Ishikawa (cell line): ENCODE measurements at regions not wholly inside any gene's neighbourhood (a gene's known extent, or its start where the extent isn't known, plus 50 kb on each side); places are given as distances from the start of the nearest gene placed in this dataset.

Experiments
- CEBPB ChIP-seq: IDR thresholded peaks from 2 replicates; pipeline ENCODE4 v1.6.1; 2012
- CREB1 ChIP-seq: IDR thresholded peaks from 2 replicates; pipeline ENCODE4 v1.6.1; 2012; ENCODE audit warnings: low read depth
- EGR1 ChIP-seq: IDR thresholded peaks from 2 replicates; pipeline ENCODE4 v1.6.1; 2012
- EP300 ChIP-seq: IDR thresholded peaks from 2 replicates; pipeline ENCODE4 v1.6.1; 2012; ENCODE audit warnings: borderline replicate concordance
- FOXM1 ChIP-seq: IDR thresholded peaks from 2 replicates; pipeline ENCODE4 v1.6.1; 2012; ENCODE audit warnings: low read depth, borderline replicate concordance
- NFIC ChIP-seq: IDR thresholded peaks from 2 replicates; pipeline ENCODE4 v1.6.1; 2012
- RAD21 ChIP-seq: IDR thresholded peaks from 2 replicates; pipeline ENCODE4 v1.6.1; 2012; ENCODE audit warnings: low read depth
- TAF1 ChIP-seq: IDR thresholded peaks from 2 replicates; pipeline ENCODE4 v1.6.1; 2012; ENCODE audit warnings: low read depth, mild to moderate bottlenecking
- TCF12 ChIP-seq: IDR thresholded peaks from 2 replicates; pipeline ENCODE4 v1.6.1; 2012; ENCODE audit warnings: low read depth
- TEAD4 ChIP-seq: IDR thresholded peaks from 2 replicates; pipeline ENCODE4 v1.6.1; 2012
- YY1 ChIP-seq: IDR thresholded peaks from 2 replicates; pipeline ENCODE4 v1.6.1; 2012; ENCODE audit warnings: low read depth
- ZBTB7A ChIP-seq: IDR thresholded peaks from 2 replicates; pipeline ENCODE4 v1.6.1; 2012; ENCODE audit warnings: low read depth
- TF ChIP-seq, protein P1 (sequence below): IDR thresholded peaks from 2 replicates; pipeline ENCODE4 v1.6.1; 2012; ENCODE audit warnings: low read depth, mild to moderate bottlenecking
- TF ChIP-seq, protein P2 (sequence below): IDR thresholded peaks from 2 replicates; pipeline ENCODE4 v1.6.1; 2012
- TF ChIP-seq, protein P3 (sequence below): IDR thresholded peaks from 2 replicates; pipeline ENCODE4 v1.6.1; 2012

DNA sequence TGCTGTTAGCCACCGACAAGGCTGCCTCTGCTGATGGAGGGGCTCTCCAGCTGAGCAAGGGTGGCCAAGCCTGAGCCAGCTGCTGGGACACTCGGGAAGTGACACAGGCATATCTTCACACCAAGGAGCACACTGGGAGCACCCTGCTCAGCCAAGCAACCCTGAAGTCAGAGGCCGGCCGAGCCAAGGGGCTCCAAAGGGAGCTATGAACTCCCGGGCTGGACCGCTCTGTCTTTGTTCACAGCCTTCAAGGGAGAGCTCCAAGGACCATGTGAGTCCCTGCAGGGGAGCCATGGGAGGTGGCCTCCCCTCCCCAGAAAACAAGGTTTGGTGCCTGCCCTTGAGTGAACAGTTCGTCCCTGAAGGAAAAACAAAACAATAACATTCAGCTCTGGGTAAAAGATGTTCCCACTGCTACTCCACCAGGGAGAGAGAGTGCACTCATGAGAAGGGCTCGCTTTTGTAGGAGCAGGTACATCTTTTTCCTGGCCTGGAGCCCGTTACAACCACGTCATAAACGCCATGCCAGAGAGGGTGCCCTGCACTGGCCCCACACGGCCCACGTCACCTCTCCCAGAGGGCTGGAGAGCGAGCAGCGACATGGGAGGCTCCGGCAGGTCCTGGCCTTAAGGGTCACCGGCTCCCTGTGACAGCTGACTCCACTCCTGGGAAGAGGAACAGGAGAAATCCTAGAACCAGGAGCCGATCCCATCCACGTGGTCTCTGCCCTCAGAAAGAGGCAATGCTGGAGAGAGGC, 56.3 kb upstream of the SLC25A33 start:
- no peak for TF ChIP-seq EP300
- no peak for TF ChIP-seq TAF1
- TF ChIP-seq EGR1: no peak
- TF ChIP-seq, protein P1, sequence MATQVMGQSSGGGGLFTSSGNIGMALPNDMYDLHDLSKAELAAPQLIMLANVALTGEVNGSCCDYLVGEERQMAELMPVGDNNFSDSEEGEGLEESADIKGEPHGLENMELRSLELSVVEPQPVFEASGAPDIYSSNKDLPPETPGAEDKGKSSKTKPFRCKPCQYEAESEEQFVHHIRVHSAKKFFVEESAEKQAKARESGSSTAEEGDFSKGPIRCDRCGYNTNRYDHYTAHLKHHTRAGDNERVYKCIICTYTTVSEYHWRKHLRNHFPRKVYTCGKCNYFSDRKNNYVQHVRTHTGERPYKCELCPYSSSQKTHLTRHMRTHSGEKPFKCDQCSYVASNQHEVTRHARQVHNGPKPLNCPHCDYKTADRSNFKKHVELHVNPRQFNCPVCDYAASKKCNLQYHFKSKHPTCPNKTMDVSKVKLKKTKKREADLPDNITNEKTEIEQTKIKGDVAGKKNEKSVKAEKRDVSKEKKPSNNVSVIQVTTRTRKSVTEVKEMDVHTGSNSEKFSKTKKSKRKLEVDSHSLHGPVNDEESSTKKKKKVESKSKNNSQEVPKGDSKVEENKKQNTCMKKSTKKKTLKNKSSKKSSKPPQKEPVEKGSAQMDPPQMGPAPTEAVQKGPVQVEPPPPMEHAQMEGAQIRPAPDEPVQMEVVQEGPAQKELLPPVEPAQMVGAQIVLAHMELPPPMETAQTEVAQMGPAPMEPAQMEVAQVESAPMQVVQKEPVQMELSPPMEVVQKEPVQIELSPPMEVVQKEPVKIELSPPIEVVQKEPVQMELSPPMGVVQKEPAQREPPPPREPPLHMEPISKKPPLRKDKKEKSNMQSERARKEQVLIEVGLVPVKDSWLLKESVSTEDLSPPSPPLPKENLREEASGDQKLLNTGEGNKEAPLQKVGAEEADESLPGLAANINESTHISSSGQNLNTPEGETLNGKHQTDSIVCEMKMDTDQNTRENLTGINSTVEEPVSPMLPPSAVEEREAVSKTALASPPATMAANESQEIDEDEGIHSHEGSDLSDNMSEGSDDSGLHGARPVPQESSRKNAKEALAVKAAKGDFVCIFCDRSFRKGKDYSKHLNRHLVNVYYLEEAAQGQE: no peak

DNA sequence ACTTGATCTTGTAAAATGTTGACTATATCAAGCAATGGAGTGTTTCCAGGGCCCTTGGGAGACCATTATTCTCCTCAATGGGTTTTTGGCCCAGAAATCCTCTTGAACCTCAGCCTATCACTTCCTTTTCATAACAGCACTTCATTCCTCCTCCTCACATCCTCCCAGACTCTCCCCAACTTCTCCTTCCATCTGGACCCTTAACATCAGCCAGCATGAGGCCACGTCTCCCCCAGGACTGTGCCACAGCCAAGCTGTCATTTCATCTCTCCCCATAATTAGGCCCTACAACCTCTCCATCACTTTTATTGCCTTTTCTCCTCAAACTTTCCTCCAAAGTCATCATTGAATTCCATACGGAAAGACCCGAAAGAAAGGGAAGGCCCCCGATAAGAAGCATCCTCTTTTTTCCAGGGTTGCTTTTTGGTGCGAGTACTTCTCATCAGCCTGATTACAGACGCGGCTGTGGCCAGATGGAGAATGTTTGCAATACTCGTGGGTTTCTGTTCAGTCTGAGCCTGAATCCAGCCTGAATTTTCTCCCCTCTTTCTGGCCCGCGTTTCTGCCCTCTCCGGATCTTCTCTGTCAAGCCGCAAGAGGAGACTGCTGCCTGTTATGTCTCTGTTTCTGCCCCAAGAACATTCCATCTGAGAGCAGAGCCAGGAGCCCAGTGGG, 52.7 kb upstream of the SLC25A33 start:
- no peak for TF ChIP-seq YY1
- TF ChIP-seq FOXM1: no peak
- TF ChIP-seq EP300: no peak
- no peak for TF ChIP-seq RAD21
- TF ChIP-seq, protein P2, sequence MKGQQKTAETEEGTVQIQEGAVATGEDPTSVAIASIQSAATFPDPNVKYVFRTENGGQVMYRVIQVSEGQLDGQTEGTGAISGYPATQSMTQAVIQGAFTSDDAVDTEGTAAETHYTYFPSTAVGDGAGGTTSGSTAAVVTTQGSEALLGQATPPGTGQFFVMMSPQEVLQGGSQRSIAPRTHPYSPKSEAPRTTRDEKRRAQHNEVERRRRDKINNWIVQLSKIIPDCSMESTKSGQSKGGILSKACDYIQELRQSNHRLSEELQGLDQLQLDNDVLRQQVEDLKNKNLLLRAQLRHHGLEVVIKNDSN: no peak
- TF ChIP-seq, protein P3, sequence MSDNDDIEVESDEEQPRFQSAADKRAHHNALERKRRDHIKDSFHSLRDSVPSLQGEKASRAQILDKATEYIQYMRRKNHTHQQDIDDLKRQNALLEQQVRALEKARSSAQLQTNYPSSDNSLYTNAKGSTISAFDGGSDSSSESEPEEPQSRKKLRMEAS: no peak
- TF ChIP-seq EGR1: no peak
- no peak for TF ChIP-seq TEAD4
- no peak for TF ChIP-seq CREB1
- TF ChIP-seq TAF1: no peak
- TF ChIP-seq, protein P1: no peak
- TF ChIP-seq NFIC: no peak
- TF ChIP-seq ZBTB7A: no peak
- no peak for TF ChIP-seq TCF12
- no peak for TF ChIP-seq CEBPB
